ENCODE measurements at regions not wholly inside any gene's neighbourhood (a gene's known extent, or its start where the extent isn't known, plus 50 kb on each side); places are given as distances from the start of the nearest gene placed in this dataset.

DNA sequence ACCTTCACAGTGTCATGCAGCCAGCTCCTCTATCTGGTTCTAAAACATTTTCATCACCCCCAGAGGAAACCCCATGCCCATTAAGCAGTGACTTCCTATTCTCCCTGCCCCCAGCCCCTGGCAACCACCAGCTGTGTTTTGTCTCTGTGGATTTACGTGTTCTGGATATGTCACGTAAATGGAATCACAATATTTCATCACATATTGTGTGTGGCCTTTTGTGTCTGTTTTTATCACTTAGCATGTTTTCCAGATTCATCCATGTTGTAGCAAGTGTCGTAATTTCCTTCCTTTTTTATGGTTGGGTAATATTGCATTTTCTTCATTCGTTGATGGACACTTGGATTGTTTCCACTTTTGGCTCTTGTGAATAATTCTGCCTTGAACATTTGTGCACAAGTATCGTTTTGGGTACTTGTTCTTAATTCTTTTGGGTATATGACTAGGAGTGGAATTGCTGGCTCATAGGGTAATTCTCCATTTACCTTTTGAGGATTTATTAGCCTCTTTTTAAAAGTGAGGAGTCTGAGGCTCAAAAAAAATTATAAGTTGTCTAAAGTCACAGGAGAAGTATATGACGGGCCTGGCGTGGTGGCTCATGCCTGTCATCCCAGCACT is 127.0 kb downstream of the MRPS6 start:
- H3K27ac ChIP-seq, result peak overlapping the region; percentile 90; the same call in 1 of the 2 replicates
- TF ChIP-seq, protein P1, sequence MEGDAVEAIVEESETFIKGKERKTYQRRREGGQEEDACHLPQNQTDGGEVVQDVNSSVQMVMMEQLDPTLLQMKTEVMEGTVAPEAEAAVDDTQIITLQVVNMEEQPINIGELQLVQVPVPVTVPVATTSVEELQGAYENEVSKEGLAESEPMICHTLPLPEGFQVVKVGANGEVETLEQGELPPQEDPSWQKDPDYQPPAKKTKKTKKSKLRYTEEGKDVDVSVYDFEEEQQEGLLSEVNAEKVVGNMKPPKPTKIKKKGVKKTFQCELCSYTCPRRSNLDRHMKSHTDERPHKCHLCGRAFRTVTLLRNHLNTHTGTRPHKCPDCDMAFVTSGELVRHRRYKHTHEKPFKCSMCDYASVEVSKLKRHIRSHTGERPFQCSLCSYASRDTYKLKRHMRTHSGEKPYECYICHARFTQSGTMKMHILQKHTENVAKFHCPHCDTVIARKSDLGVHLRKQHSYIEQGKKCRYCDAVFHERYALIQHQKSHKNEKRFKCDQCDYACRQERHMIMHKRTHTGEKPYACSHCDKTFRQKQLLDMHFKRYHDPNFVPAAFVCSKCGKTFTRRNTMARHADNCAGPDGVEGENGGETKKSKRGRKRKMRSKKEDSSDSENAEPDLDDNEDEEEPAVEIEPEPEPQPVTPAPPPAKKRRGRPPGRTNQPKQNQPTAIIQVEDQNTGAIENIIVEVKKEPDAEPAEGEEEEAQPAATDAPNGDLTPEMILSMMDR (conservative IDR thresholded peaks at IDR 0.05), result no peak

DNA sequence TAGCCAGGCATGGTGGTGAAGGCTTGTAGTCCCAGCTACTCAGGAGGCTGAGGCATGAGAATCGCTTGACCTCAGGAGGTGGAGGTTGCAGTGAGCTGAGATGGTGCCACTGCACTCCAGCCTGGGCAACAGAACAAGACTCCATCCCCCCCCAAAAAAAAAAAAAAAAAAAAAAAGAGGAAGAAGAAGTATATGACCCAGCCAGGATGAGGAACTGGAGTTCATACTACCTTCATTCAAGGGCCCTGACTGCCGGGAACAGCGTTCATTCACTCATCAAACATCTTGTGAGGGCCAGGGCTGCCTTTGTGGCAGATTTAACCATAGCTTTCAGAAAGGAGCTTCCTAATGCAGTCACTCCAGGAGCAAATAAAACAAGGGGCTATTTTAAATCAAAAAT is 127.6 kb downstream of the MRPS6 start:
- TF ChIP-seq, protein P1 (conservative IDR thresholded peaks at IDR 0.05), result no peak
- H3K27ac ChIP-seq, result peak overlapping the region; percentile 90

DNA sequence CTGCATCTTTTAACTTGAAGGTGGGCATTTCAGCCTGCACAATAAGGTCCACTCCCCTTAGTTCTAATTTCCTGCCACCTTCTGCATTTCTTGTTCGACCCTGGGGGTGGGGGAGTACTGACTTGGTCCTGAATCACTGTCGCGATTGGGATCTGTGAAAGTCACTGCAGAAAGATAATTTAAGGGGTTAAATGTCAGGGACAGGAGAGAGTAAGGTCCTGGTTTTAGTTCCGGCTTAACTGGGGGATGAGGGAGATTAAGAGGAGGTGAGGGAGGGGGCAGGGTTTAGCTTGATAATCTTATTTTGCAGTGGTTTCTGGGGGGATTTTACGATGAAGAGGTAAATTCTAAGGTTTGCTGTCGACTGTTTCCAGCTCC is 128.1 kb downstream of the MRPS6 start:
- TF ChIP-seq, protein P1 (conservative IDR thresholded peaks at IDR 0.05), result no peak
- H3K27ac ChIP-seq, result peak overlapping the region; percentile 90

DNA sequence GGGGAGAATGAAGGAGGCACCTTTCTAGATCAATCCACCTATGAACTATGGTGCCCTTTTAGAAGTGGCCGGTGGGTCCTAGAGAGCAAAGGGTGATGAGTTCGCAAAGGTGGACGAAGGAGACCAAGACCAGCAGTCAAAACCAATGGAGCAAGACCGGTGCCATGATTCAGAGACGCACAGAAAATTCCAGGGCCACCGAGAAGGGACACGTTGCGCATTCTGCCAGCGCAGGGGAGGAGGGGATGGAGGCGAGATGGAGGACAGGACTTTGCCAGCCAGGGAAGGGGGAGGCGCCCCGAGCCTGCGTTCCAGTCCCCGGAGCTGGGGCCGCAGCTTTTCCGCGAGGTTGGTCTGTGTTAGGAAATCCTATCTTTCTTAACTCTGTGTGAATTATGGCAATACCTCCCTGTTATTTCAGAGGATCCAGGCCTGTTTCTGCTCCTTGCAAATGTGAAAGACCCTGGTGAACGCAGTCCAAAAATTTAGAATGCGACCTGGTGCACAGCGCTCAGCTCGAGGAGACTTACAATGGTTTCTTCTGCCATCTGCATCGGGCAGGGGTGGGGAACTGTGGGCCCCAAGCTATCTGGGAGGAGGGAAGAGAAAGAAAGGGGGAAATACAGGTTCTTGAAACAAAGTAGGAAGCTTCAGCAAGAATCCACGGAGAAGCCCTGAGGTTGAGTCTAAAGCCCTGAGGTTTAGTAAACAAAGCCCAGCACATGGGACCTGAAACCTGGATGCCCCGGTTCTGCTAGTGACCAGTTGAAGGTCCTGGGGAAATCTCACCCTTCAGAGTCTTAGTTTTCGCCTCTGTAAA is 129.4 kb downstream of the MRPS6 start:
- TF ChIP-seq, protein P1 (conservative IDR thresholded peaks at IDR 0.05), result no peak
- peak overlapping the region; percentile 90 for H3K27ac ChIP-seq

DNA sequence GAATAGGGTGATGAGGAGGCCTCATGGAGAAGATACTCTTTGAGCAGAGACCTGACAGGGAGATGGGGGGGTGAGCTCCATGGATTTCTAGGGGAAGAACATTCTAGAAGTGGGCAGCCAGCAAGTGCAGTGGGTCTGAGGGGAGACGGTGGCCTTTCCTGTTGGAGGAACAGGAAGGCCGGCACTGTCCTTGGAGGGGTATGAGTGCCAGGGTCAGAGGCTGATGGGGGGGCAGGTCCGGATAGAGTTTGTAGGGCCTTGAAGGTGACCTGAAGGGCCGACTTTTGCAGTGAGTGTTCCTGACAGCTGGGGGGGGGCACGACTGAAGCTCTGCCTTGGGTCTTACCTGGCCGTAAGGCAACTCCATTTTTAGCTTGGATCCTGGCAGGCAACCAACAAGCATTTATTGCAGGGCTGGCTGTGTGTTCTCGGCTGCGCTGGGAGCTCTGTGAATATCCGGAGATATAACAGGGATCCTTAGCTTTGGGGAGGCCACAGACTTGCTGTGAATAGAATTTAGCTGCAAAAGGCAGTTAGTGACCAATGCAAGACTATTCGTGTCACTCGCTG is 130.6 kb downstream of the MRPS6 start:
- TF ChIP-seq, protein P1 (conservative IDR thresholded peaks at IDR 0.05), result no peak
- H3K27ac ChIP-seq, result no peak overlapping the region

DNA sequence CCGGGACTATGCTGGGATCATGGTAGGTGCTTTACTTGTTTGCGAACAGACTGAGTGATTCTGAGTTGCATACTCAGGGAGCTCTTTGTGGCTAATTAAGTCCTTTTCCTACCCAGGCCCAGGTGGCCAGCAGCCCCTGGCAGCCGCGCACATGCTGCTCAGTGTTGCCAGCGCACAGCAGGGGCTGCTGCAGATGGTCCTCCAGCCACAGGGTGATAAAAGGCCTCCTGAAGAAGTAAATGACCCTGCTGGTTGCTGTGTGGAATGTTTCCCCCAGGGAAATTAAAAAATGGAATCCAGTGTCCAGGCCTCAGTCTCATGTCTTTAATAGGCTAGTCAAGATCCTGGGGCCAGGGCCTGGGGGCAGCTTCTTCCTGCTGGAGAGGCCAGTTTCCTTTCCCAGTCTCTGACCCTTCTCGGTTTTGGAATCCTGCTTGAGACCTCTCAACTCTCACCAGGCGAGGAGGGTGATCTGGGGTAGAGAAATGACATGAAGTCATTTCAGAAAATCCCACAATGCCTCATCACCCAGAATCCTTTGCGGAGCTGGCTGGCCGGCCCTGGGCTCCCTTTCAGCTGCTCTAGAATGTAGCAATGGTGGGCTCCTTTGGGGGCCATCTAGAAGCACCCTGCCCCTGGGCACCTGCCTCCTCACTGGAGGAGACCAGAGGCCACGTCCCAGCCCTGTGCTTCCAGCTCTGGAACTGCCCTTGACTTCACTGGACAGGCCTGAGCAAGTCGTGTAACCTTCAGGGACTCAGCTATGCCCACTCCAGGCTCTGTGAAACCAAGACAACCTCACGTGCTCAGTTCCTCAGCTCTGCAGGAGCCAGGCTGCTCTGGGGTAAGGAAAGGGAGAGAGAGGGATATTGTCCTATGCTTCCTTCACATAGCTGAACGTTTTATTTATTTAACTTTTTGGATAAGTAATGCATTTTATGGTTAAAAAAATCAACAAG is 131.4 kb downstream of the MRPS6 start:
- TF ChIP-seq, protein P1 (conservative IDR thresholded peaks at IDR 0.05), result no peak
- no peak overlapping the region for H3K27ac ChIP-seq

All from VCaP (cell line).